CD4-positive, alpha-beta memory T cell (primary cell): ENCODE measurements at regions not wholly inside any gene's neighbourhood (a gene's known extent, or its start where the extent isn't known, plus 50 kb on each side); places are given as distances from the start of the nearest gene placed in this dataset.

ENCODE experiments used
- CTCF ChIA-PET: fragments of 350-600 bp; sonication (Branson Sonifier 250); formaldehyde crosslinking; loops from one replicate; lab custom pipeline; 2021; ENCODE audit warnings: inconsistent platforms; ENCODE audit not compliant: partially characterized antibody; lab: Charles Lee
- POLR2A ChIA-PET: fragments of 350-600 bp; sonication (Branson Sonifier 250); formaldehyde crosslinking; loops from one replicate; lab custom pipeline; 2021; ENCODE audit not compliant: partially characterized antibody; lab: Charles Lee
- DNase-seq, 5 donors: peaks; one replicate each; pipeline versions ENCODE4 v3.0.0 to v3.0.0-alpha.2; 2020 to 2022; ENCODE audit warnings: mixed read lengths in 1 of 5
- H3K27ac ChIP-seq: one replicate; pipeline ENCODE4 v1.7.0; 2013; ENCODE audit warnings: low read depth, low read length
- H3K27me3 ChIP-seq: 2 replicates; pipeline ENCODE4 v1.7.0; 2013; ENCODE audit warnings: mild to moderate bottlenecking, low read length, moderate library complexity; ENCODE audit not compliant: insufficient read depth
- H3K36me3 ChIP-seq: 2 replicates; pipeline ENCODE4 v1.7.0; 2013; ENCODE audit warnings: mild to moderate bottlenecking, low read length, moderate library complexity; ENCODE audit not compliant: insufficient read depth
- H3K4me1 ChIP-seq: 2 replicates; pipeline ENCODE4 v1.7.0; 2013; ENCODE audit warnings: mild to moderate bottlenecking, low read length, moderate library complexity; ENCODE audit not compliant: insufficient read depth
- H3K4me3 ChIP-seq, 2 donors: one replicate each; pipeline ENCODE4 v1.7.0; 2013; ENCODE audit warnings: low read length in 2 of 2, mild to moderate bottlenecking in 1 of 2
- H3K9me3 ChIP-seq, 2 donors: one replicate each; pipeline ENCODE4 v1.7.0; 2013; ENCODE audit warnings: low read length in 2 of 2, control low read depth in 1 of 2; ENCODE audit not compliant: control insufficient read depth in 1 of 2
- H3K27ac Mint-ChIP-seq, 7 donors: one replicate each; pipeline ENCODE4 v1.8.0; 2020 to 2021; ENCODE audit warnings: mixed read lengths in 7 of 7, mild to moderate bottlenecking in 6 of 7, inconsistent platforms in 3 of 7, moderate library complexity in 3 of 7
- H3K27me3 Mint-ChIP-seq, 2 donors: one replicate each; pipeline ENCODE4 v1.8.0; 2020 to 2021; ENCODE audit warnings: mixed read lengths in 2 of 2
- H3K36me3 Mint-ChIP-seq, 2 donors: one replicate each; pipeline ENCODE4 v1.8.0; 2020 to 2021; ENCODE audit warnings: mixed read lengths in 2 of 2, inconsistent platforms in 1 of 2, mild to moderate bottlenecking in 1 of 2
- H3K4me1 Mint-ChIP-seq, 4 donors: one replicate each; pipeline ENCODE4 v1.8.0; 2020 to 2021; ENCODE audit warnings: mixed read lengths in 4 of 4, mild to moderate bottlenecking in 1 of 4
- H3K4me3 Mint-ChIP-seq, 8 donors: one replicate each; pipeline ENCODE4 v1.8.0; 2020 to 2021; ENCODE audit warnings: mixed read lengths in 8 of 8, mild to moderate bottlenecking in 7 of 8, moderate library complexity in 6 of 8, inconsistent platforms in 3 of 8
- H3K9me3 Mint-ChIP-seq, 8 donors: one replicate each; pipeline ENCODE4 v1.8.0; 2020 to 2021; ENCODE audit warnings: mixed read lengths in 8 of 8, mild to moderate bottlenecking in 5 of 8, inconsistent platforms in 3 of 8, moderate library complexity in 1 of 8
- intact Hi-C: fragments of 100-400 bp; cut with micrococcal nuclease; formaldehyde crosslinking; loops from one replicate; pipeline ENCODE4 v1.15.1; 2023

DNA sequence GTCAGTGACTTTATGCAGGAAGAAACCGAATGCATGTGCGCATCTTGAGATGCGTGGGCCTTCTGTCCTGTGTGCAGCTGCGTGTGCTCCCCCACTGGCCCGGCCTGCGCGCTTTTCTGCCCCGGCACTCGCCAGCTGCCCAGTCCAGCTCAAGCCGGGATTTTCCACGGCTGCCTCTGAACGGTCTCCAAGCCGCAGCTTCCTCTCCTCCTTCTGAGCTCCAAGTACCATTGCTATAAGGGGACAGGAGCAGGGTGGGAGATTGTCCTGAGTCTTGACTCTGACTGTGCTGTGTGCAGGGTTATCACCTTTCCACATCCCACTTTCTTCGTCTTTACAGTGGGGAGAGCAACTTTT lies 302.8 kb downstream of the THBS2 start:
- Mint-ChIP-seq H3K36me3 (no peaks in the 10 kb centered on the region), H3K9me3 (no peaks in the 10 kb centered on the region), H3K4me1 (peaks cover 0 to 3% (median 0%) of the 10 kb centered on the region in 4 donors), H3K27ac (no peak overlapping the region), H3K4me3 (no peak overlapping the region), H3K27me3 (peaks cover 7 to 10% of the 10 kb centered on the region in 2 donors)
- Histone ChIP-seq H3K9me3 (no peaks in the 10 kb centered on the region), H3K27me3 (no peaks in the 10 kb centered on the region), H3K4me3 (no peak overlapping the region), H3K36me3 (no peaks in the 10 kb centered on the region), H3K27ac (no peak overlapping the region), H3K4me1 (no peaks in the 10 kb centered on the region)
- POLR2A ChIA-PET = no interaction called here
- CTCF ChIA-PET = no interaction called here
- intact Hi-C loops = no loop called here
- no peak for DNase-seq

- Mint-ChIP-seq H3K4me1 (peaks cover 0 to 3% (median 0%) of the 10 kb centered on the region in 4 donors), H3K27me3 (peaks cover 7 to 10% of the 10 kb centered on the region in 2 donors), H3K9me3 (no peaks in the 10 kb centered on the region), H3K4me3 (no peak overlapping the region), H3K36me3 (no peaks in the 10 kb centered on the region), H3K27ac (no peak overlapping the region)
- ChIA-PET CTCF (no interaction called here), POLR2A (no interaction called here)
- no peak overlapping the region for H3K27ac ChIP-seq
- intact Hi-C loops = no loop called here
- no peak for DNase-seq
- no peaks in the 10 kb centered on the region for H3K36me3 ChIP-seq
- no peaks in the 10 kb centered on the region for H3K27me3 ChIP-seq
- H3K4me3 ChIP-seq = no peak overlapping the region
- no peaks in the 10 kb centered on the region for H3K4me1 ChIP-seq
- no peaks in the 10 kb centered on the region for H3K9me3 ChIP-seq
Measured at GRCh38 chr6:168949981-168950857, 303.4 kb downstream of the THBS2 start.

DNA sequence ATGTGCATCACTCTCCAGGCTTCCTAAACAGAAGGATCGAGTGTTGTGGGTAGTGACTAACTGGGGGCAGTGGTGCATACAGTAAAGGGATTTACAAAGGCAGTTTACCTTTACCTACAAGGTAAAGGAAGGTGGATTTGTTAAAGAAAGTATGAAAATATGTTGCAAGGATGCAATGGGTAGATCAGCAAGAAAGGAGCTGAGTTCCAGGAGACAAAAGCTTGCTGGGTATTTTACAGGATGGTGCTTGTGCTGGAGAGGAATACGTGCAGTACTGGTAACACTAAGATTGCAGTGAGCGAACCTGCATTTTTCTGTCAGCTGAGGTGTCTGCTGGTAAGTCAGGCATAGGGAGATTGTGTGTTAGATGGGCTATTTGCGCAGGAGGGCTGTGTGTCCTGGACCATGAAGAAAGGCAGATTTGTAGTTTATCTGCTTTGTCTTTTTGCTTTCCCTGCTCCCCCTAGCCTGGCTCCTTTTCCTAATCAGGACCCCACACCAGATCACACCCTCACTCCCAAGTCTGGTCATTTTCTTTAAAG lies 304.6 kb downstream of the THBS2 start:
- Histone ChIP-seq H3K36me3 (no peaks in the 10 kb centered on the region), H3K27ac (no peak overlapping the region), H3K4me1 (no peaks in the 10 kb centered on the region), H3K9me3 (no peaks in the 10 kb centered on the region), H3K4me3 (no peak overlapping the region), H3K27me3 (no peaks in the 10 kb centered on the region)
- POLR2A ChIA-PET = no interaction called here
- intact Hi-C loops = no loop called here
- no peaks in the 10 kb centered on the region for H3K9me3 Mint-ChIP-seq
- no peaks in the 10 kb centered on the region for H3K36me3 Mint-ChIP-seq
- H3K4me1 Mint-ChIP-seq = peaks cover 0 to 3% (median 0%) of the 10 kb centered on the region in 4 donors
- CTCF ChIA-PET = no interaction called here
- no peak overlapping the region for H3K4me3 Mint-ChIP-seq
- no peak overlapping the region for H3K27ac Mint-ChIP-seq
- no peak for DNase-seq
- H3K27me3 Mint-ChIP-seq = peaks cover 5 to 7% of the 10 kb centered on the region in 2 donors

GRCh38 chr6:168948002-168948401 lies 305.6 kb downstream of the THBS2 start:
- Mint-ChIP-seq H3K36me3 (no peaks in the 10 kb centered on the region), H3K9me3 (no peaks in the 10 kb centered on the region), H3K27ac (no peak overlapping the region), H3K4me1 (peaks cover 0 to 3% (median 0%) of the 10 kb centered on the region in 4 donors), H3K4me3 (no peak overlapping the region), H3K27me3 (peaks cover under 1 to 5% of the 10 kb centered on the region in 2 donors)
- no peak overlapping the region for H3K27ac ChIP-seq
- ChIA-PET CTCF (interaction anchor here (1.2 kb wide), 1 partner anchor 9 kb away, joined by 3 read pairs; no protein-coding TSS in a partner anchor), POLR2A (no interaction called here)
- intact Hi-C loops = no loop called here
- H3K36me3 ChIP-seq = no peaks in the 10 kb centered on the region
- H3K4me1 ChIP-seq = no peaks in the 10 kb centered on the region
- H3K9me3 ChIP-seq = no peaks in the 10 kb centered on the region
- no peak for DNase-seq
- H3K4me3 ChIP-seq = no peak overlapping the region
- H3K27me3 ChIP-seq = no peaks in the 10 kb centered on the region

DNA sequence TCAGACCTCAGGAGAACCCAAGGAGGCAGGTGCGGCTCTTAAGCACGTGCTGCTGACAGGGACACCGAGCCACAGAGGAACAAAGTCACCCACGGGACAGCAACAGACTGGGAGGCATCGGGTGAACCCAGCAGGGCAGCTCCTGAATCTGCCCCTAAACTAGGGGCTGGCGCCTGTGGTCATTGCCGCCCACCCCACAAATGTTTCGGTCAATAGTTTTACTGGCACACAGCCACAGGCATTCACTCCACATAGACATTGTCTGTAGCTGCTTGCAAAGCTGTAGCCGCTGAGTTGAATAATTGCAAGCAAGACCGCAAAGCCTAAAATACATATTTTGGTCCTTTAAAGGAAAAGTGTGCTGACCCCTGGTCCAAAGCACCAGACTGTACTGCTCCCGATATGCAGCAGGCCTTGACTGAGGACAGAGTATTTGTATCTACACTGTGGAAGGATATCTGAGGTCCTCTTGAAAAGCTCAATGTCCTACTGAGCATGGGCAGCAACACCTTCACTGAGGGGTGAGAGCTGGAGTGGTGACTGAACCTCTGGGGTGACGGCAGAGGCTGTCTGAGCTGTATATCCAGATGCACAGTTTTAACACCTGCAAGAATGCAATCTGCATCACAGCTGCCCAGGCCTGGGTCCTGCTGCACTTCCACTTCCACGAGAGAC lies 310.3 kb downstream of the THBS2 start:
- Mint-ChIP-seq H3K9me3 (no peaks in the 10 kb centered on the region), H3K36me3 (no peaks in the 10 kb centered on the region), H3K4me1 (peaks cover 0 to 3% (median 0%) of the 10 kb centered on the region in 4 donors), H3K27ac (no peak overlapping the region), H3K4me3 (no peak overlapping the region), H3K27me3 (peaks cover 0 to 3% of the 10 kb centered on the region in 2 donors)
- DNase-seq = no peak
- intact Hi-C loops = no loop called here
- Histone ChIP-seq H3K9me3 (no peaks in the 10 kb centered on the region), H3K4me3 (no peak overlapping the region), H3K36me3 (no peaks in the 10 kb centered on the region), H3K27ac (no peak overlapping the region), H3K4me1 (no peaks in the 10 kb centered on the region), H3K27me3 (no peaks in the 10 kb centered on the region)
- ChIA-PET POLR2A (no interaction called here), CTCF (no interaction called here)

DNA sequence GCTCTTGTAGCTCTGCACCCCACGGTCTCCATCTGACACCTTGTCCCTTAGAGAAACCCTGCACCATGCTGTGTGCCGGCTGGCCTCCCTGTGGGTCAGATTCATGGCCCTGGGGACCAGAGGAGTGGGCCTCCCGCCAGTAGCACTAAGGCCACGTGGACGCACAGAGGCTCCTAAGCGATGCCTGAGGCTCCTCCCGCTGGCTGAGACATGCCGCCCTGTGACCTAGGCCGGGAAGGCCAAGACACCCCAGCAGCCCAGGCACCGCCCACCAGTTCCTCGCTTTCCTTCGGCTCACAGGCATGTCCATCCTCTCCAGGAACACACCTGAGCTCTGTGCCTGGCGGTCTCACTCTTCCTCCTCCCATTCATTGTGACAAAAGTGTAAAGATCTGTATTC lies 311.0 kb downstream of the THBS2 start:
- no peak for DNase-seq
- Mint-ChIP-seq H3K4me1 (peaks cover 0 to 3% (median 0%) of the 10 kb centered on the region in 4 donors), H3K9me3 (no peaks in the 10 kb centered on the region), H3K27me3 (peaks cover 0 to 3% of the 10 kb centered on the region in 2 donors), H3K36me3 (no peaks in the 10 kb centered on the region), H3K27ac (no peak overlapping the region), H3K4me3 (no peak overlapping the region)
- Histone ChIP-seq H3K9me3 (no peaks in the 10 kb centered on the region), H3K4me3 (no peak overlapping the region), H3K4me1 (no peaks in the 10 kb centered on the region), H3K36me3 (no peaks in the 10 kb centered on the region), H3K27ac (no peak overlapping the region), H3K27me3 (no peaks in the 10 kb centered on the region)
- ChIA-PET CTCF (no interaction called here), POLR2A (no interaction called here)
- intact Hi-C loops = no loop called here

DNA sequence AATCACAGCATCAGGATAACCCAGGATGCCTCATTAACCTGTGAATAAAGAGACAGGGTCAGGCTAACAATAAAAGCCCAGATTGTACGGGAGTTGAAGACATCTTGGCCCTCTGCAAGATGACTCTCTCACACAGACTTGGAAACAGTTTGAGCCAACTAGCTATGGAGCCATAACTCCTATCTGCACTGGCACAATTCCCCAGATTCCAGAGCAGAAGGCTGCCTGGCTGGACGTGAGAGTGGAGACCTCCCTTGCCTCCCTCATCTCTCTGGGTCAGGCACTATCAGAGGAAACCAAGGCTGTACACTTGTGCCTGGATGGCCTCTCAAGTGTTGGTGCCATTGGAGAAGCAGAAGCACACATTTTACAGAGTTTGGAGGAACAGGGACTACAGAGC lies 312.6 kb downstream of the THBS2 start:
- Mint-ChIP-seq H3K36me3 (no peaks in the 10 kb centered on the region), H3K27ac (no peak overlapping the region), H3K4me1 (peaks cover 0 to under 1% (median 0%) of the 10 kb centered on the region in 4 donors), H3K4me3 (no peak overlapping the region), H3K9me3 (no peaks in the 10 kb centered on the region), H3K27me3 (peaks cover 5 to 7% of the 10 kb centered on the region in 2 donors)
- Histone ChIP-seq H3K4me3 (no peak overlapping the region), H3K36me3 (no peaks in the 10 kb centered on the region), H3K27ac (no peak overlapping the region), H3K27me3 (no peaks in the 10 kb centered on the region), H3K9me3 (no peaks in the 10 kb centered on the region), H3K4me1 (no peaks in the 10 kb centered on the region)
- no peak for DNase-seq
- CTCF ChIA-PET = no interaction called here
- intact Hi-C loops = no loop called here
- POLR2A ChIA-PET = no interaction called here
